Stimulated activated CD8-positive, alpha-beta memory T cell treated with anti-CD3 and anti-CD28 coated beads, Interleukin-7, amount 100 ng/mL, for 48 hours (primary cell): ENCODE measurements at regions not wholly inside any gene's neighbourhood (a gene's known extent, or its start where the extent isn't known, plus 50 kb on each side); places are given as distances from the start of the nearest gene placed in this dataset.

Experiments used
- DNase-seq, 2 donors: peaks; one replicate each; pipeline ENCODE4 v3.0.0-alpha.2; 2020; ENCODE audit warnings: low read depth in 1 of 2; ENCODE audit errors: extremely low read depth in 1 of 2

DNA sequence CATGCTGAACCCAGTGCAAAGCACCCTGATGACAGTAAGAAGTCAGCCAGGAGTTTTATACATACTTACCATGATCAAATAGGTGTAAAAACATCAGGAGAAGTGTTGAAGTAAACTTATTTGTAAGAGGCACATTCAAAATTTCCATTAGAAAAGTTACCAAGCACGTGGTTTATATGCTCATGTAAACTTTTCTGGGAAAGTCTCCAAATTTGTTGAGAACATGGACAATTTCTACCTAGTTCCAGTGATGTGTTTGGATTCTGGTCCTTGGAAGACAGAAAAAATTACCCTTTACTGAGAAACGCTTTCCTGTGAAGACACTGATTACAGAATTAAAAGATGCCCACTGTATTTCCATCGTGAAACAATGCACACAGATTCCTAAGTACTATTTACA is 288.9 kb upstream of the CDH4 start:
- no peak for DNase-seq

DNA sequence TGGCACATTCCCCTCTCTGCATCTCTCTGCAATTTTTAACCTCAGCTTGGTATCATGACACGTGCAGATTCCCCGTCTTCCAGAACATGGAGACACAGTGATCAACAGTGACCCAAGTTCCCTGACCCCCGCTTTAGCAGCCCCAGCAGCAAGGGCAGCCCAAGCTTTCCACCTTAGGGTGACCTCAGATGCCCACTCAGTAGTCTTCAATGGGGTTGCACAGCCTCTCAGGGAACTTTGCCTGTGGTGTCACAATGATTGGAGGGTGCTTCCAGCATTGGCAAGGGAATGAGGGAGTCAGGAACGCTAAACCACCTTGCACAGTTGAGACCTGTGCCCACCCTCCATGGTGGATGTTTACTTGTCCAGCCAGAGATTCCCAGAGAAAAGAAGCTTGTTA is 287.1 kb upstream of the CDH4 start:
- no peak for DNase-seq

GRCh38 chr20:60966031-60966430 is 286.0 kb upstream of the CDH4 start:
- no peak for DNase-seq

GRCh38 chr20:60966766-60967165 is 285.3 kb upstream of the CDH4 start:
- no peak for DNase-seq

- DNase-seq: no peak
These were observed 284.4 kb upstream of the CDH4 start for GRCh38 chr20:60967431-60968316.

GRCh38 chr20:60968853-60969720 is 283.0 kb upstream of the CDH4 start:
- DNase-seq: no peak

DNA sequence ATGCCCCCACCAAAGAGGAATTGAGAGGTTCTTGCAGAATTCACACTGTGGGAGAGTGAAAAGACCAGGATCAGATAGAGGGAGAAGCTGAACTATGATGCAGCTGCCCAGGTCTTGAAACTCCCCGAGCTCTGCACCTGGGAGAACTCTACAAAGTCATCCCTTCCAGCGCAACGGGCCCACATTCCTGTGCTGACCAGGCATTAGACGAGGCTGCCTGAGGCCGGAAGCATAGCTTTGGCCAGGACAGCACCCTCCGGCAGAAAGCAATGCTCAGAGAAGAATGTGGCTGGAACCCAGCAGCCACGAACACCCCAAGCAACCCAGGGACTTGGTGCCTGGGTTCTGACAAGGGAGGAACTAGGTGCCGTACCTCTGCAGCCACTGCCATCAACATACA is 281.5 kb upstream of the CDH4 start:
- no peak for DNase-seq

DNA sequence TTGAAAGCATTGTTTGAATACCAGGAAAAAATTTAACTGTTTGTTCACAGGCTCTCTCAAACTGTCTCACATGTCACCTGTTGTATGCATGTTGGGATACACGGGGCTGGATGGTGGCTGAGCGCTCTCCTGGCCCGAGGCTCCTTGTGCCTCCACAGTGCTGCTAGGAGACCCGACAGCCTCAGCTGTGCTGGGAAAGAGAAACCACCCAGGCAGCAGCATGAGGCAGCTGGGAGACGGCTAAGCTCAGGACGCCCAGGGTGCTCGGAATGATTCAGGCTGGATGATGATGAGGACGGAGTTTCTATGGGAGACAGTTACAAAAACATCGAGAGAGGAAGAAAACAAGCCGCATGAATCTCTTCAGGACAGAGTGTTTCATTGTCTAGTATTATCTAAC is 278.0 kb upstream of the CDH4 start:
- DNase-seq: no peak

GRCh38 chr20:60974441-60974945 is 277.6 kb upstream of the CDH4 start:
- no peak for DNase-seq

DNA sequence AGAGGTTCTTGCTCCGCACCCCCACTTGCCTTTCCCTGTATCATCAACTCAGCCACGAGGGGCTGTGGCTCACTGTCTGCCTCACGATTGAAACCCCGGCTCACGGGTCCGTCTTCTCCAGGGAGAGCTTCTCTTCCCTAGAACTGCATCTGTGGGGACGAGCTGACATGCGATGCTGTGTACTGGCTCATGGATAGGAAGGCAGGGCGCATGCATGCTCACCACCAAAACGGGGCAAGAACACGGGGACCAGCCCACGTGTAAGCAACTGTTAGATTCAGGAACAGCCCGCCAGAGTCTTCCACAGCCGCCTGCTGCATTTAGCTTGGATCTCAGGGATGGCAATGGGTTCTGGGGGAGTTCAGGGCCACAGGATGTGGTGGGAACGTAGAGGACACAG is 275.9 kb upstream of the CDH4 start:
- DNase-seq: no peak

- DNase-seq: no peak
These were observed 275.1 kb upstream of the CDH4 start for GRCh38 chr20:60976913-60977312.

DNA sequence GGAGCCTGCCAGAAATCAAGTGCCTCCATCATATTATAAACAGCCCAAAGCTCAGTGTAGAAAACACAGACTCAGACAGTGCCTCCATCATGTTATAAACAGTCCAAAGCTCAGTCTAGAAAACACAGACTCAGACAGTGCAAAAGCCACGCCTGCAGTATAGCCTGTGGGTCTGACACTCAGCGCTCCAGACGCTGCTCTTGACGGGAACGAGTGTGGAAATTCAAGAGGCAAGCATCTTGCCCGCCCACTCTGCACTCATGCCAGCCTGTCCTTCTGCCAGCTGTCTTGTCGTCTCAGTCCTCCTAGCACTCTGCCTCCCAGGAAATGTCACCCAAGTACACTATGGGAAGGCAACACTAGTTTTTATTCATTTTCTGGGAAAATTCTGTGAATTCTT is 274.2 kb upstream of the CDH4 start:
- DNase-seq: no peak

DNA sequence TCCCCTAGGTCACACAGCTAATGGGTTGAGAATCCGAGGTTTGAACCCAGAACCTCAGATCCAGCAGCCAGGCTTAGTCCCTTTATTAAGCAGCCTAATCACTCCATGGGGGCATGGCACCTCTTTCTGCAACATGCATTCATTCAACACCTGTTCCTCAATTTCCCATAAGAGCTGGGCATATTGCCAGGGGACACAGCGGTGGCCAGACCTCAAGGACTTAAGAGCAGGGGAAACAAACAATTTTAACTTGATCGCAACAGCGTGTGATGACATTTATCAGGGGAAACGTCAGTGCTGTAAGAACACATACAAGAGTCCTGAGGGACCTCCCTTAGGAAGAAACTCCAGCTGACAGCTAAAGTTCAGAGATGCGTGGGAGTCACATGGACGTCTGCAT is 267.4 kb upstream of the CDH4 start:
- no peak for DNase-seq

DNA sequence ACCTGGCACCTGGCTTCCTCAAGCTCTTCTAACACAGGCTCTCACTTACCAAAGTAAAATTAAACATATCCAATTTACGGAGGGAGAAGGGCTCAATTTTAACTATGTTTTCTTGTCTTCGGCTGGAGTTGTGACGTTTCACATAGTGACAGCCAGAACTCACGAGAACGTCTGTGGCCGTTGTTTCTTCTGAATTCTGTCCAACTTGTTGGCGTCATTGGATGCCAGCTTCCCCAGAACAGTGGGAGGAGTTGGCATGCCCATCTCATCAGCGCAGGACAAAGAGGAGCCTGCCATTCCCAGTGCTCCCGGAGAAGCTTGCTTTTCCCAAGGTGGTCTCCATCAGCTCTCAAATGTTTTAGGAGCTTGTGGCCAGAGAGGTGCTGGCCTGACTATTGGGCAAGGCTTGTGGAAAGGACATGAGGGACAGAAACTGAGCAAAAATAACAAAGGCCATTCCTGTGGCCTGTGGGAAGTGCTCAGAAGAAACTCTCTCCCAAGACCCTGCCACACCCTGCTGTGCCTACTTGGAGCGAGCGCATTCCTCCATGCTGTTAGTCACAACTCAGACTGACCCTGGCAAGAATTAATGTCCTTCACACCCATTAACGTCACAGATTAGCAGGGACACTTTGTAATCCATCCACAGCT is 265.4 kb upstream of the CDH4 start:
- DNase-seq: no peak

GRCh38 chr20:60990061-60990460 is 262.0 kb upstream of the CDH4 start:
- no peak for DNase-seq

- no peak for DNase-seq
These were observed 261.4 kb upstream of the CDH4 start for GRCh38 chr20:60990643-60991042.

GRCh38 chr20:60993433-60994044 is 258.5 kb upstream of the CDH4 start:
- no peak for DNase-seq

GRCh38 chr20:60999250-60999649 is 252.8 kb upstream of the CDH4 start:
- no peak for DNase-seq

DNA sequence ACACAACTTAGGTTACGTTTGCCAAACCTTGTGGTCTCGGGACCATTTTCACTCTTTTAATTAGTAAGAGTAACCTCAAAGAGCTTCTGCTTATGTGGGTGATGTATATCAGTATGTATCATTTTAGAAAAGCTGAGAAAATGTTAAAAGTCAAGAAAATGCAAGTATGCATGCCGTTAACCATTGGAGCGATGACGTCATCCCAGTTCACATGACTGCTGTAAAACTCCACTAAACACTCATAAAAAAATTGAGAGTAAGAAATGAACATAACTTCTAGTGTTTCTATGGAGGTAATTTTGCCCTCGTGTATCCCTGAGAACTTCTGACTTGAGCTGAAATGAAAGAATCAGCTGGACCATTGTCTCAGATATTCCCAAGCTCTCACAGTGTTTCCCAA is 250.0 kb upstream of the CDH4 start:
- no peak for DNase-seq

DNA sequence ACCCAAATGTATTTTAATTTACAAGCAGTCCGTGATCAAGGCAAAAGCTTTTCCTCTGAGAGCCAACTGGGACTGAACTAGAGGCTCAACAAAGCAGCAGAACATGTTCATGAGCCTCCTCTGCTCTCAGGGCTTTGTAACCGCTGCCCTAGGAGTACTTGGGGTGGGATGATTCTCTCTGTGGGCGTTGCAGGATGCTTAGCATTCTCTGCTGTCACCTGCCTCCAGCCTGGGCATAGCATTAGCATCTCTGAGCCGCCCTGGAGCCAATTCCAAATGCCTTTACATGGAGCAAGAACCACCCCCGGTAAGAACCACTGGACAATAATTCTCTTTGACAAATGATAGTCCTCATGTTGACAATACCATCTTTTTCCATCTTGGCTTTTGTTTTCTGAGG is 237.6 kb upstream of the CDH4 start:
- no peak for DNase-seq

DNA sequence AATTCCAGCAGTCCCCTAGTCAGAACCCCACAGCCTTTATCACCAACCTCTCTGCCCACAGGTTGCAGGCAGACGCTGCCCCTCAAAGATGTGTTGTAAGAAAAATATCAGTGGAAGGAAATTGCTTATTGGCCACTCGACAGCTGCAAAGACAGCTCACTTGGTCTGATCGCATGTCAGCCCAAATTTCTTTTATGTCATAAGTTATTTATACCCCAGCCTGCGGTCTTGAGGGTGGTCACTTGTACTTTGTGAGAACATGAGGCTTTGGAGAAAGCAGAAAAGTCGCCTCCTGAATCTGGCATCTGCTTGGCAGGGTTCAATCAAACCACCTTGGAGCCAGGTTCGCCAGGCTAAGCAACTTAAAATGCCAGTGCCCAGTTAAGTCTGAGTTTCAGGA is 236.5 kb upstream of the CDH4 start:
- DNase-seq: no peak
